ENCODE measurements at regions not wholly inside any gene's neighbourhood (a gene's known extent, or its start where the extent isn't known, plus 50 kb on each side); places are given as distances from the start of the nearest gene placed in this dataset.

DNA sequence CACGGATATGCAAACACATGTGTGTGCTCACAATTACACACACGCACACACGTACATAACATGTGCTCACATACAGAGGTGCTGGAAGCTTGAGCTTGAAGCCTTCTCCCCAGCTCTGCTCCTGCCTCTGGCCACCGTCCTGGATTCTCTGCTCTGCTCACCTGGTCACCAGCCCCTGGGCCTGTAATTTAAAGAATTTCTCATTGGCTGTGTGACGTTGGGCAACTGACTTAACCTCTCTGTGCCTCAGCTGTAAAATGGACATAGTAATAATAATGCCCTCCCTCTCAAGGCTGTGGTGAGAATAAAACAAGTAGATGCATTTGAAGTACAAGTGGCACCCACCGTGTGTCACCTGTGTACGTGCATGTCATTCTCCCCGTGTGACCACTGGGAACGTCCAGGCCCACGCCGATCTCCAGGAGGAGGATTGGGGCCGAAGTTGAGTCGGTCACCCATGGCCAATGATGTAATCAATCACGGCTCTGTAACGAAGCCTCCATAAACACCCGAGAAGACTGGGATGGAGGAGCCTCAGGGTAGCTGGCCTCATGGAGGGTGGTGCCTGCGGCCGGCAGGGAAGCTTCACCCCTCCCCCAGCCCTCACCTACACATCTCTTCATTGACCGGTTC lies 160.9 kb upstream of the AFDN start:
- Histone ChIP-seq H3K4me3 (no peak overlapping the region), H3K4me1 (peaks cover 33% of the 10 kb centered on the region), H3K9me3 (replicated peaks) (no peaks in the 10 kb centered on the region), H3K27ac (replicated peaks) (no peak overlapping the region), H3K36me3 (no peaks in the 10 kb centered on the region), H3K27me3 (ENCODE audit: low read depth) (no peaks in the 10 kb centered on the region)
- TF ChIP-seq, protein P1, sequence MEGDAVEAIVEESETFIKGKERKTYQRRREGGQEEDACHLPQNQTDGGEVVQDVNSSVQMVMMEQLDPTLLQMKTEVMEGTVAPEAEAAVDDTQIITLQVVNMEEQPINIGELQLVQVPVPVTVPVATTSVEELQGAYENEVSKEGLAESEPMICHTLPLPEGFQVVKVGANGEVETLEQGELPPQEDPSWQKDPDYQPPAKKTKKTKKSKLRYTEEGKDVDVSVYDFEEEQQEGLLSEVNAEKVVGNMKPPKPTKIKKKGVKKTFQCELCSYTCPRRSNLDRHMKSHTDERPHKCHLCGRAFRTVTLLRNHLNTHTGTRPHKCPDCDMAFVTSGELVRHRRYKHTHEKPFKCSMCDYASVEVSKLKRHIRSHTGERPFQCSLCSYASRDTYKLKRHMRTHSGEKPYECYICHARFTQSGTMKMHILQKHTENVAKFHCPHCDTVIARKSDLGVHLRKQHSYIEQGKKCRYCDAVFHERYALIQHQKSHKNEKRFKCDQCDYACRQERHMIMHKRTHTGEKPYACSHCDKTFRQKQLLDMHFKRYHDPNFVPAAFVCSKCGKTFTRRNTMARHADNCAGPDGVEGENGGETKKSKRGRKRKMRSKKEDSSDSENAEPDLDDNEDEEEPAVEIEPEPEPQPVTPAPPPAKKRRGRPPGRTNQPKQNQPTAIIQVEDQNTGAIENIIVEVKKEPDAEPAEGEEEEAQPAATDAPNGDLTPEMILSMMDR (IDR thresholded peaks at IDR 0.05; ENCODE audit: borderline replicate concordance) = no peak
- DNase-seq = no peak
- intact Hi-C loops (cut with micrococcal nuclease) = no loop called here

DNA sequence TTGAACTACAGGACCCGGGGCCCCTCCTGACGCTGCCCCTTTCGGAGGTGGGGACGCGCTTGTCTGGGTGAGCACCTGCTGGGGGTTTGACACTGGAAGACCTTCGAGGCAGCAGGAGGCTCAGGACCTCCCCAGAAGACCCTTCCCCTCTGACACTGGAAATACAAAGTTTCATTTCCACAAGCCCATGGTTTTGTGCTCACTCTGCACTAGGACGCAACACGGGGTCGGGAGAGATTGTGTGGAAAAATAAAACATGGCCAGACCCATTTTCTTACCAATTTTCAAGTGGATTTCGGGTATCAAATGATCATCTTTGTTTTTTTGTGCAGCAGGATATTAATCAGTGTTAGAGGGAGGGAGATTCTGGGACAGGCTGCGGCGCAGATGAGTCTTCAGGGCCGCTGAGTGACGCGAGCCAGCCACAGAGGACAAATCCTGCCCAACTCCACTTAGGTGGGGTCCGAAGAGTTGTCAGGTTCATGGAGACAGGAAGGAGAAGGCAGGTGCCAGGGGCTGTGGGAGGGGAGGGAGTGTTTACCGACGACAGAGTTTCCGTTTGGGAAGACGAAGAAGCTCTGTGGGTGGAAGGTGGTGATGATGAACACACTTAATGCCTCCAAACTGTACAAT lies 160.0 kb upstream of the AFDN start:
- H3K4me3 ChIP-seq = no peak overlapping the region
- intact Hi-C loops (cut with micrococcal nuclease) = no loop called here
- no peak for DNase-seq
- no peaks in the 10 kb centered on the region for H3K27me3 ChIP-seq (ENCODE audit: low read depth)
- no peaks in the 10 kb centered on the region for H3K9me3 ChIP-seq (replicated peaks)
- TF ChIP-seq, protein P1 (IDR thresholded peaks at IDR 0.05; ENCODE audit: borderline replicate concordance) = no peak
- no peaks in the 10 kb centered on the region for H3K36me3 ChIP-seq
- H3K4me1 ChIP-seq = peaks cover 33% of the 10 kb centered on the region
- no peak overlapping the region for H3K27ac ChIP-seq (replicated peaks)

DNA sequence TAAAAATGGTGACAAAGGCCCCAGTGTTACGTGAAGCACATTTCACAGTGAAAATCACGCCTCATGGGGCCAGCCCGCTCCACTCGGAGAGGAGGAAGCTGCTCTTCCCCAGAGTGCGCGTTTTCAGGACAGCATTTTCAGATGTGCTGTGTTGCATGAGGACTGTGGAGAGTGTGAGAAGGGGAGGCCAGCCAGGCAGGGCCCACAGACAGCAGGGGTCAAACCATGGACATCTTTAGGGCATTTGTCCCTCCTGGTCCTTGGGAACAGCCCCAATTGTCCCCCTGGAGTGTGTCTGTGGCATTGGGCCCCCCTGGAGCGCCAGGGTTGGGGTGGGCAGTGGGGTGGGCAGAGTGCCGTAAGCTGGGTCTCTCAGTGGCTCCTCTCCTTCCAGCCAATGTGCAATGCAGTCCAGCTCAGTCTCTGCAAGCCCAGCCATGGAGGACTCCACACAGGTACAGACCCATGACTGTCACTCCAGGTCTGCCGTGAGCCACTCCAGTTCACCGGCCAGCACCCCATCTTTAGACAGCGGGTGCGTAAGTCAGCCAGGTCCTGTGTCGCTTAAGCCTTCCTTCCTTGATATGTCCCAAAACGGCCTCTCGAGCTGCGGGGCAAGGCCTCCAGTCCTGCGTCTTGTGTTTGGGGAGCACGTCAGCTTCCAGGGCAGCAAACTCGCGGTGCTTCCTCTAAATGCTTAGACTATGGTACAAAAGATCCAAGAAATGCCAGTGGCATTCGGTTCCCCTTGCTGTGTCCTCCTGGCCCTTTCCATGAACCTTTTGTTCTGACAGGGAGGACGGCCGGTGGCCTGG lies 159.3 kb upstream of the AFDN start:
- intact Hi-C loops (cut with micrococcal nuclease) = no loop called here
- DNase-seq = no peak
- Histone ChIP-seq H3K27ac (replicated peaks) (peak overlapping the region; percentile 30), H3K9me3 (replicated peaks) (no peaks in the 10 kb centered on the region), H3K27me3 (ENCODE audit: low read depth) (no peaks in the 10 kb centered on the region), H3K4me3 (no peak overlapping the region), H3K4me1 (peaks cover 33% of the 10 kb centered on the region), H3K36me3 (no peaks in the 10 kb centered on the region)
- TF ChIP-seq, protein P1 (IDR thresholded peaks at IDR 0.05; ENCODE audit: borderline replicate concordance) = no peak

DNA sequence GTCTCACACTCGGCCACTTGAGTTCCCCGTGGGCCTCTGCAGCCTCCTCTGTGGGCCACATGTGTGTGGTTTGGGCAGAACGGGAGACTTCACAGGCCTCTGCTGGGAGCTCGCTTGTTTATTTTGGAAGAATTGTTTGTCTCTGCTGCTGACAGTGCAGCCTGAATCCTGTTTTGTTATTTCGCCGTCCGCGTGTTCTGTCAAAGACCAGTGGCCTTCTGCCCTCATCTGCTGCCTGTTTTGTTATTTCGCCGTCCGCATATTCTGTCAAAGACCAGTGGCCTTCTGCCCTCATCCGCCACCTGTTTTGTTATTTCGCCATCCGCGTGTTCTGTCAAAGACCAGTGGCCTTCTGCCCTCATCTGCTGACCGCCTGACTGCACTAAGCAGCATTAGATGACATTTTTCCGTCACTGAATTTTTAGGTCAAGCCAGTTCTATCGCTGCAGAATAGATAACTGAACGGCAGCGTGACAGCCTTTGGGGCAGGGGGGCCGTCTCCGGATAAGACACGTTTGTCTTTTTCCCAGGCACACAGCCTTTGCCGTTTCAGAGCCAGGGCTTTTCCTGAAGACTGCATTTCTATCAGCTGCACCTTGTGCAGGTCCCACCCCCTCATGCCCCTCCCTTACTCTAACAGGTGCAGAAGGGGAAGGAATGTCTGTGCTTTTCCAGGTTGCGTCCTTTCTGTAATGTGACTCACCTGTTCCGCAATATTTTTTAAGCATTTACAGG lies 158.5 kb upstream of the AFDN start:
- Histone ChIP-seq H3K27ac (replicated peaks) (peak overlapping the region; percentile 30), H3K4me3 (no peak overlapping the region), H3K9me3 (replicated peaks) (no peaks in the 10 kb centered on the region), H3K27me3 (ENCODE audit: low read depth) (no peaks in the 10 kb centered on the region), H3K4me1 (peaks cover 33% of the 10 kb centered on the region), H3K36me3 (no peaks in the 10 kb centered on the region)
- TF ChIP-seq, protein P1 (IDR thresholded peaks at IDR 0.05; ENCODE audit: borderline replicate concordance) = no peak
- intact Hi-C loops (cut with micrococcal nuclease) = no loop called here
- no peak for DNase-seq

Data from left ventricle myocardium inferior (tissue), 1 donor.